ENCODE measurements at regions not wholly inside any gene's neighbourhood (a gene's known extent, or its start where the extent isn't known, plus 50 kb on each side); places are given as distances from the start of the nearest gene placed in this dataset.

DNA sequence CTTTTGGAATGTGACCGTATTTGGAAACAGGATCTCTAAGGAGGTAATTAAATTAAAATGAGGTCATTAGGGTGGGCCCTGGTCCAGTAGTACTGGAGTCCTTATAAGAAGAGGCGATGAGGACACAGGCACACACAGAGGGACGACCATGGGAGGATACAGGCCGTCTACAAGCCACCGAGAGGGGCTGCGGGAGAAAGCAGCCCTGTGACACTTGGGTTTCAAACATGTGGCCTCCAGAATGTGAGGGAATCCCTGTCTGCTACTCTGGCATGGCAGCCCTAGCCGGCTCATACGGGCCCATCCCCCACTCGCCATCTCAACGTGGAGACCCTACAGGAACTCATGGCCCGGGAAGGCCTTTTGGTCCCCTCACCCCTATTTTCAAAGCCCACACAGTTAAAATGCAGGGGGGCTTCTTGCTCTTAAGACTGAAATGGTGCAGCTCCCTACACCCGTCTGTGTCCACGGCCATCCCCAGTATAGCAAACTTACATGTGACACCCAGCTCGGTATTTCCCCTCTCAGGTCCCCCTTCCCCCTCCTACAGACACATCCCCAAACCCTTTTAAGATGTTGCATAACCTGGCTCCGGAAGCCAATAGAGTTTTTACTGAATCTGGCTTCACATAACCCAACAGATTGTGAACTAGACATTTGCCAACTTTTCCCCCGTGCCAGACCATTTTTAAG is 124.1 kb upstream of the TBL1X start:
- TF ChIP-seq EZH2 (IDR thresholded peaks at IDR 0.05; ENCODE audit: low read depth, unreplicated experiment): no peak
- no peak for TF ChIP-seq POLR2AphosphoS5 (IDR thresholded peaks at IDR 0.05; ENCODE audit: low read depth)
- TF ChIP-seq, protein P1, sequence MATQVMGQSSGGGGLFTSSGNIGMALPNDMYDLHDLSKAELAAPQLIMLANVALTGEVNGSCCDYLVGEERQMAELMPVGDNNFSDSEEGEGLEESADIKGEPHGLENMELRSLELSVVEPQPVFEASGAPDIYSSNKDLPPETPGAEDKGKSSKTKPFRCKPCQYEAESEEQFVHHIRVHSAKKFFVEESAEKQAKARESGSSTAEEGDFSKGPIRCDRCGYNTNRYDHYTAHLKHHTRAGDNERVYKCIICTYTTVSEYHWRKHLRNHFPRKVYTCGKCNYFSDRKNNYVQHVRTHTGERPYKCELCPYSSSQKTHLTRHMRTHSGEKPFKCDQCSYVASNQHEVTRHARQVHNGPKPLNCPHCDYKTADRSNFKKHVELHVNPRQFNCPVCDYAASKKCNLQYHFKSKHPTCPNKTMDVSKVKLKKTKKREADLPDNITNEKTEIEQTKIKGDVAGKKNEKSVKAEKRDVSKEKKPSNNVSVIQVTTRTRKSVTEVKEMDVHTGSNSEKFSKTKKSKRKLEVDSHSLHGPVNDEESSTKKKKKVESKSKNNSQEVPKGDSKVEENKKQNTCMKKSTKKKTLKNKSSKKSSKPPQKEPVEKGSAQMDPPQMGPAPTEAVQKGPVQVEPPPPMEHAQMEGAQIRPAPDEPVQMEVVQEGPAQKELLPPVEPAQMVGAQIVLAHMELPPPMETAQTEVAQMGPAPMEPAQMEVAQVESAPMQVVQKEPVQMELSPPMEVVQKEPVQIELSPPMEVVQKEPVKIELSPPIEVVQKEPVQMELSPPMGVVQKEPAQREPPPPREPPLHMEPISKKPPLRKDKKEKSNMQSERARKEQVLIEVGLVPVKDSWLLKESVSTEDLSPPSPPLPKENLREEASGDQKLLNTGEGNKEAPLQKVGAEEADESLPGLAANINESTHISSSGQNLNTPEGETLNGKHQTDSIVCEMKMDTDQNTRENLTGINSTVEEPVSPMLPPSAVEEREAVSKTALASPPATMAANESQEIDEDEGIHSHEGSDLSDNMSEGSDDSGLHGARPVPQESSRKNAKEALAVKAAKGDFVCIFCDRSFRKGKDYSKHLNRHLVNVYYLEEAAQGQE (IDR thresholded peaks at IDR 0.05; ENCODE audit: unreplicated experiment): no peak
- TF ChIP-seq, protein P2, sequence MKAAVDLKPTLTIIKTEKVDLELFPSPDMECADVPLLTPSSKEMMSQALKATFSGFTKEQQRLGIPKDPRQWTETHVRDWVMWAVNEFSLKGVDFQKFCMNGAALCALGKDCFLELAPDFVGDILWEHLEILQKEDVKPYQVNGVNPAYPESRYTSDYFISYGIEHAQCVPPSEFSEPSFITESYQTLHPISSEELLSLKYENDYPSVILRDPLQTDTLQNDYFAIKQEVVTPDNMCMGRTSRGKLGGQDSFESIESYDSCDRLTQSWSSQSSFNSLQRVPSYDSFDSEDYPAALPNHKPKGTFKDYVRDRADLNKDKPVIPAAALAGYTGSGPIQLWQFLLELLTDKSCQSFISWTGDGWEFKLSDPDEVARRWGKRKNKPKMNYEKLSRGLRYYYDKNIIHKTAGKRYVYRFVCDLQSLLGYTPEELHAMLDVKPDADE (IDR thresholded peaks at IDR 0.05): no peak
- TF ChIP-seq CTCF (conservative IDR thresholded peaks at IDR 0.05; ENCODE audit: low read depth in 2 of 2): no peak
- no peak for TF ChIP-seq CREB1 (CRISPR knock-in tag; IDR thresholded peaks at IDR 0.05; ENCODE audit: low read depth)
- no peak for TF ChIP-seq JUNB (IDR thresholded peaks at IDR 0.05; ENCODE audit: unreplicated experiment)
- no peak for TF ChIP-seq STAT1 (IDR thresholded peaks at IDR 0.05; ENCODE audit: unreplicated experiment)
- no peak for TF ChIP-seq ZNF331 (CRISPR knock-in tag; IDR thresholded peaks at IDR 0.05; ENCODE audit: low read depth)

Data from GM23338 (cell line).